BE2C (cell line): ENCODE measurements at regions not wholly inside any gene's neighbourhood (a gene's known extent, or its start where the extent isn't known, plus 50 kb on each side); places are given as distances from the start of the nearest gene placed in this dataset.

Experiments
- DNase-seq: peaks from one replicate; pipeline ENCODE4 v3.0.0-alpha.2; 2020
- H3K27me3 ChIP-seq: fragments of 250-450 bp; sonication (Bioruptor Pico); 2 replicates; pipeline ENCODE4 v1.5.1; 2020; ENCODE audit warnings: mild to moderate bottlenecking
- H3K36me3 ChIP-seq: fragments of 250-450 bp; sonication (Bioruptor Pico); 2 replicates; pipeline ENCODE4 v1.5.1; 2020; ENCODE audit warnings: mild to moderate bottlenecking
- H3K4me1 ChIP-seq: fragments of 250-450 bp; sonication (Bioruptor Pico); 2 replicates; pipeline ENCODE4 v1.5.1; 2020
- H3K4me3 ChIP-seq: 2 replicates; pipeline ENCODE4 v1.5.1; 2011; ENCODE audit warnings: low read depth, low read length
- H3K9me3 ChIP-seq: fragments of 250-450 bp; sonication (Bioruptor Pico); 2 replicates; pipeline ENCODE4 v1.5.1; 2020
- CTCF ChIP-seq: IDR thresholded peaks from 2 replicates; pipeline ENCODE4 v1.5.1; 2012; ENCODE audit warnings: mild to moderate bottlenecking, low read depth, low read length

DNA sequence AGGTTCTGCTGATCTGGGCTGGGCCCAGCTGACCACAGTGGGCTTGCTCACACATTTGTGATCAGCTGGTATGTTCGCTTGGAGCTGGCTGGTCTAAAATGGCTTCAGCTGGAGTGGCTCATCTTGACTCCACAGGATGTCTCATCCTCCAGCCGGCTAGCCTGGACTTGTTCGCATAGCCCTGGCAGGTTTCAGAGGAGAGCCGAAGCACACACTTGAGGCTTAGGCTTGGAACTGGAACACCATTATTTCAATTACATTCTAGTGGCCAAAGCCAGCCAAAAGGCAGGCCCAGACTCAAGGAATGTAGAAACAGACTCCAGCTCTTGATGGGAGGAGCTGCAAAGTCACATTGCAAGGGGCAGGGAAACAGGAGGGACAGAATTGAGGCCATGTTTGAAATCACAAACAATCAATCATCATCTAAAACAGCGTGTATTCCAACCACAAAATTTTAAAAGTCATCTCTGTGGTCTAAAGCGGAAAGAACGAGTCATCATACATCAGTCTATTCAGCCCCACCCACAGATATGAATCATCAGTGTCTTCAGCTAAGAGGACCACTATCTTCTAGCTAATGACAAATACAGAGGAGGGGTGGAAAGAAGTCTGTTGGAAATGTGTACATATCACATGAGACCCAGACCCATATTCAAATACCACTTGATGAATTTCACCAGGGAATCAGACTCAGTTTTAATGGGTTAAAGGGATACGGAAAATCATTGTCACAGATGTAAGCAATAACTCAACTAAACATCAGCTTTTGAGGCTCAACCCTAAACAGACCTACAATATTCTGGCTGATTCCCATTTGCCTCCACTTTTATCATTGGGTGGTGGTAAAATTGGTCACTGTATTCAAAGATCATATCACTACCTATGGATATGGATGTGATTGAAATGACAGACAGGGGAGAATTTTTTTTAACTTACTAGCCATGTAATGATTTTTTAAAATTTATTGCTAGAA lies 139.0 kb upstream of the MKLN1 start:
- DNase-seq = no peak
- Histone ChIP-seq H3K4me1 (peaks cover 2% of the 10 kb centered on the region; the same call in 1 of the 2 replicates), H3K27me3 (no peaks in the 10 kb centered on the region), H3K4me3 (no peak overlapping the region), H3K9me3 (no peaks in the 10 kb centered on the region), H3K36me3 (no peaks in the 10 kb centered on the region)
- TF ChIP-seq CTCF = no peak

DNA sequence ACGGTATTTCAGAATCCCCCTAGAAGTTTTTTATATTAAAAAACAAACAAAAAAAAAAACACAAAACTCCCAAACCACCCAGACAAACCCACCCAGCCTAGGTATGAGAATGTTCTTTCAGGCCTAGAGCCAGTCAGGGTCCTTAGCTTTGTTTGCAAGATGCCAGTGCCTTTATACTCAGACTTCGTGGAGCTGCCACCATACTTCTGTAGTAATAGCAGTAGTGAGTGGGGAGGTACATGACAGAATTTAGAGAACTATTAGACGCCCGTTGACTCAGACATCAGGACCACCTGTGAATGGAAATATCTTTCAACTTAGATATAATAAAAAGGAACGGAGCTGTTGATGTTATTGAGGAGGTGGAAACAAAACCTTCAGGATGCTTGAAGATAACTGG lies 138.2 kb upstream of the MKLN1 start:
- TF ChIP-seq CTCF = no peak
- no peaks in the 10 kb centered on the region for H3K36me3 ChIP-seq
- no peaks in the 10 kb centered on the region for H3K9me3 ChIP-seq
- H3K4me3 ChIP-seq = no peak overlapping the region
- DNase-seq = no peak
- H3K27me3 ChIP-seq = no peaks in the 10 kb centered on the region
- H3K4me1 ChIP-seq = peaks cover 2% of the 10 kb centered on the region; the same call in 1 of the 2 replicates

DNA sequence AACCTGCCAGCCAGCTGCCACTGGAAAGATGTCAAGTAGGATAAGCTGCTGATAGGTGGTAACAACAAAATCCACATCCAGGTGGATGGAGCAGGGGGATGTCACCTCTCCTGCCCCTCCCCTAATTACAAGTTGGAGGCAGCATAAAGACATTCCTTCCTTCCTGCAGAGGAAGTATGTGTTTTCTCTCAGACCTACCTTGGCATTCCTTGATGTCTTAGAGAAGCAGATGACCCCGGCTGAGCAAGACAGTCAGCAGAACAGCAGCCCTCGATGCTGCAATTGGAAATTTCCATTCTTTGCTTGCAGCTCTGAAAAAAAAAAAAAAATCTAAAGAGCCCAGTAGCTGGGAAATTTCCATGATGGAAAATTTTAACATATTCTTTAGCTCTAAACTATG lies 137.5 kb upstream of the MKLN1 start:
- Histone ChIP-seq H3K9me3 (no peaks in the 10 kb centered on the region), H3K4me1 (peaks cover 2% of the 10 kb centered on the region; the same call in 1 of the 2 replicates), H3K27me3 (no peaks in the 10 kb centered on the region), H3K4me3 (no peak overlapping the region), H3K36me3 (no peaks in the 10 kb centered on the region)
- DNase-seq = no peak
- TF ChIP-seq CTCF = no peak

GRCh38 chr7:131190581-131190980 lies 137.1 kb upstream of the MKLN1 start:
- Histone ChIP-seq H3K4me3 (no peak overlapping the region), H3K27me3 (no peaks in the 10 kb centered on the region)
- no peak for TF ChIP-seq CTCF

GRCh38 chr7:131194070-131194865 lies 133.4 kb upstream of the MKLN1 start:
- H3K36me3 ChIP-seq = no peaks in the 10 kb centered on the region

More at GRCh38 chr7:131190581-131190980, 137.1 kb upstream of the MKLN1 start:
- H3K36me3 ChIP-seq = no peaks in the 10 kb centered on the region
- H3K9me3 ChIP-seq = no peaks in the 10 kb centered on the region
- peaks cover 2% of the 10 kb centered on the region; the same call in 1 of the 2 replicates for H3K4me1 ChIP-seq
- no peak for DNase-seq

More at GRCh38 chr7:131194070-131194865, 133.4 kb upstream of the MKLN1 start:
- H3K9me3 ChIP-seq = no peaks in the 10 kb centered on the region
- H3K4me3 ChIP-seq = no peak overlapping the region
- no peak for DNase-seq
- TF ChIP-seq CTCF = no peak
- H3K27me3 ChIP-seq = no peaks in the 10 kb centered on the region
- H3K4me1 ChIP-seq = no peaks in the 10 kb centered on the region
